Fibroblast of the conjunctiva (primary cell): ENCODE measurements at regions not wholly inside any gene's neighbourhood (a gene's known extent, or its start where the extent isn't known, plus 50 kb on each side); places are given as distances from the start of the nearest gene placed in this dataset.
"Not testable (repeated sequence)": the region's sequence is repeated elsewhere in the genome, so short reads cannot be mapped to it uniquely, and the experiment has no call there.

Experiments
- DNase-seq: peaks from one replicate; pipeline ENCODE4 v3.0.0-alpha.2; 2010; ENCODE audit warnings: low read depth

DNA sequence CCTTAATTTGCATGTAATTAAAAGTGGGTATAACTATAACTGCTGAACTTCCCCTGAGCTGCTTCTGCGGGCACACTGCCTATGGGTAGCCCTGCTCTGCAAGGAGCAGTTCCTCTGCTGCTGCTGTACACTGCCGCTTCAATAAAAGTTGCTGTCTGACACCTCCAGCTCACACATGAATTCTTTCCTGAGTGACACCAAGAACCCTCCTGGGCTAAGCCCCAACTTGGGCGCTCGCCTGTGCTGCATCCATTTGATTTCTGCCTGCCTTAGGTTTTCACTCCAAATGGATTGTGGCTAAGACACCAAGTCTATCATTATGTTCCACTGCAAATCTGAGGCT lies 215.7 kb downstream of the ANAPC1 start:
- no peak for DNase-seq

DNA sequence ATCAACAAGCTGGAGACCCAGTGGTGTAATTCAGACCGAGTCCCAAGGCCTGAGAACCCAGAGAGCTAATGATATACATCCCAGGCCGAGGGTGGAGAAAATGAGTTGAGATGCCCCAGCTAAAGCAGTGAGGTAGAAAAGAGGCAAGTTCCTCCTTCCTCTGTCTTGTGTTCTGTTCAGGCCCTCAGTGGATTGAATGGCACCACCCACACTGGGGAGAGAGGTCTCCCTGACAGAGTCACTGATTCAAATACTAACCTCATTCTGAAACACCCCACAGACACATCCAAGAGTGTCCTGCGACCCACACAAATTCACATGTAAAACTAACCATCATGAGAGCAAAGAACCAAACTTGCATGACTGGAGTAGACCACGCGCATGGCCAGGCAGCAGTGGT lies 215.3 kb downstream of the ANAPC1 start:
- no peak for DNase-seq

DNA sequence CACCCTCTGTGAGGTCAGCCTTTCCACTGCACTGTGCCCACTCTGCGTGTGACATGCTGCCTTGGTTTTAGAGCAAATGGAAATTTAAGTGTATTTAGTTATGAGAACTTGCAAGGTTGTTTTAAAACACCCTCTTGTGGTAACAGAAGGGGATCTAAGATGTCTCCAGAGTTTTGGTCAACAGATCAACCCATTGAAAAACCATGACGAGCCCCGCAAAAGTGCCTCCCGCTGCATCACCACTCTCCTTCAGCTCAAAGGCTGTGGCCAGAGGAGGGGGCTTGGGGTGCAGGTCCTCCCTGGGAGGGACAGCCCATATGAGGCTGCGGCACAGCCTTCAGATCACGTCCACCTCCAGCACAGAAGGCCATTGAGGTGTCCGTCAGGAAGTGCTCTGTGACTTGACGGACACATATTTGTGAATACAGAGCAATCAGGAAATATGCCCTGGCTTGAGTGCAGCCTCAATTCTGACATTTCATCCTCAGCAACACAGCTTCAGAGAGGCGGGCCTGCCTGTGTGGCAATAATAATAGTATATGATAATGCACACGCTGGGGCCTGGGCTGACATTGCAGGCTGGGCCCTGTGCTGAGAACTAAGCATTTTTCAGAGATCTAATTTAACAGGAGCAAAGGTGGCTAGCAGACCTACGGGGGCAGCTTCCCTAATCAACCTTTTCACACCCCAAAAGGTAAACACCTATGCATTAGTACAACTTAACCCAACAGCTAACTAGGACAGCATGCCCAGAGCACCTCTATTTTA lies 213.9 kb downstream of the ANAPC1 start:
- no peak for DNase-seq

DNA sequence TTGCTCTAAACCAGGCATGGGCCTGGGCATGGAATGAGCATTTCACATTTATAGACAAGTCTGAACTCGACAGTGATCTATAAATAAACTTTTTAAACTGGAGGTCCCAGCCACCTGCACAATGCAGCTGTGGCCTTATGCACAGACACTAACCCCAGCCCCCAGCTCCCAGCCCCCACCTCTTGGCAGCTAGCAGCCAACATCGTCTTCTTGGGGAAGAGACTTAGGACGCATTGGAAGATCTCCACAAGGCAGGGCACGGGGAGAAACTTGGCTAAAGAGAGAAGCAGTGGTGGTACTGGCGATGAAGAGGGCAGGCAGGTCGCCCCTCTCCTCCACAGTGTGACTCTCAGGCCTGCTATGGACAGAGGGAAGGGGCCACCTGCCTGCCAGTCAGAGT lies 213.2 kb downstream of the ANAPC1 start:
- no peak for DNase-seq

DNA sequence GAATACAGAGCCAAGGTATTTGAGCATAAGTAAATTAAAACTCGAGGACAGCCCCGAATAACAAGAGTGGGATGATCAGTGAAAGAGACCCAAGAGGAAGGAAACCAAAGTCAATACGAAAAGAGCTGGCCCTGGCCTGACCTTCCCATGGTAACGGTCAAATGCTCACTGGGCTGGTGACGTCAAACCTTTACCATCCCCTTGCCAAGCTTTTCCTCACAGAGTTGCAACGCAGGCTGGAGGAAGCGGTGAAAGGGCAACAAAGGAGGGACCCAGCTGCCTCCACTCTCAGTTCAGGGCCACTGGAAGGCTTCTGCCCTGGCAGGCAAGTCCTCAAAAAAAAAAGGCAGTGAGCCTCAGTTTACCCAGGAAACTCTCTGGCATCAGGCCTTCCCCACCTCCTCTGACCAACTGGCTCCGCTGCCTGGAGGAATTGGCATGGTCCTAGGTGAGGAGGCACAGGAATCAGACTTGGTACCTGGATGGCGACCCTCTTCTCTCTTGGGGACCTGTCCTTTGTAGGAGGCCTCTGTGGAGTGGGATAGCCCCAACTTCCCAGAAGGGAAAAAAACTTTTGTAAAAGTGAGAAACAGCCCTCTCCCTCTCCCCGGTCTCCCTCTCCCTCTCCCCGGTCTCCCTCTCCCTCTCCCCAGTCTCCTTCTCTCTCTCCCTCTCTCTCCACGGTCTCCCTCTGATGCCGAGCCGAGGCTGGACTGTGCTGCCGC lies 212.4 kb downstream of the ANAPC1 start:
- peak; percentile 52 for DNase-seq

DNA sequence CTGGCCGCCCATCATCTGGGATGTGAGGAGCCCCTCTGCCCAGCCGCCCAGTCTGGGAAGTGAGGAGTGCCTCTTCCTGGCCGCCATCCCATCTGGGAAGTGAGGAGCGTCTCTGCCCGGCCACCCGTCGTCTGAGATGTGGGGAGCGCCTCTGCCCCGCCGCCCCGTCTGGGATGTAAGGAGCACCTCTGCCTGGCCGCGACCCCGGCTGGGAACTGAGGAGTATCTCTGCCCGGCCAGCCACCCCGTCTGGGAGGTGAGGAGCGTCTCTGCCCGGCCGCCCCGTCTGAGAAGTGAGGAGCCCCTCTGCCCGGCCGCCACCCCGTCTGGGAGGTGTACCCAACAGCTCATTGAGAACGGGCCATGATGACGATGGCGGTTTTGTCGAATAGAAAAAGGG lies 211.4 kb downstream of the ANAPC1 start:
- not testable (repeated sequence) for DNase-seq

DNA sequence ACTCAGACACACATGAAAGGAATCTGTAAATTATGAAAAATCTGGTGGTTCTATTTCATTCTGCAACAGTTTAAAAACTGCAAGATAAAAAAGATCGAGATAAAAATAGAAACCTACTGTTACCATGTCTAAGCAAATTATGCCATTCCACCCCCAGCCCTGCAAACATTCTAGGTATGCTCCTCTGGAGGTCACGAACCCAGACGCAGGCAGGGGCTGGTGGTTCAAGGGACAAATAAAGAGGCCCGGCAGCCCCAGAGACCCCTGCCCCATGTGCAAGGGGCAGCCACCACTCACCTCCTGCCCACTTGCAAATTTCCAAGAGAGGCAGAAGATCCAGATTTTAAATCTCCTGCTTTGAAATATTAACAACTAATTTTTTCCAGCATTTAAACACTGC lies 210.5 kb downstream of the ANAPC1 start:
- no peak for DNase-seq

DNA sequence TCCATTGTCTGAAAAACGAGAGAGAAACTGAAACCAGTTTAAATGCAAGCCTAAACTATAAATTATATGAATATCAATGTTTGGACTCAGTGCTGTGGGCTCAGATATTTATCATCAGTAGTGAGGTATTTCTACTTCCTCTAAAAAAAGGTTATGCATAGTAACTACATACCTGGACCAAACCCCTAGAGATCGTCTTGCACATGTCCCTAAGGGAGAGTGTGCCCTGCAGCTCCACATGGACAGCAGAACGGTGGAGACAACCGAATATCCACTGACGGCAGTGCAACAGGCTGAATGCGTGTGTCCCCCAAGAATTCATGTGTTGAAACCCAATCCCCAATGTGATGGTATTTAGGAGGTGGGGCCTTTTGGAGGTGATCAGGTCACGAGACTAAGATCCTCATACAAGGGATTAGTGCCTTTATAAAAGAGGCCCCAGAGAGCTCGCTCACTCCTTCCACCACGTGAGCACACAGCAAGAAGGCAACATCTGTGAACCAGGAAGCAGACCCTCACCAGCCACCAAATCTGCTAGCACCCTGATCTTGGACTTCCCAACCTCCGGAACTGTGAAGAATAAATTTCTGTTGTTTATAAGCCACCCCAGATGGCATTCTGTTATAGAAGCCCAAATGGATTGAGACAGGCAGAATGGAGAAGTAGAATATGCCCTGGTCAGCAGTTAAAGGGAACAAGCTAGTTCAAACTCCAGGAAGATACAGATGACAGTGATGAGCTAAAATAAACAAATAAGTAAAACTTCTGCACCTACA lies 208.4 kb downstream of the ANAPC1 start:
- no peak for DNase-seq

DNA sequence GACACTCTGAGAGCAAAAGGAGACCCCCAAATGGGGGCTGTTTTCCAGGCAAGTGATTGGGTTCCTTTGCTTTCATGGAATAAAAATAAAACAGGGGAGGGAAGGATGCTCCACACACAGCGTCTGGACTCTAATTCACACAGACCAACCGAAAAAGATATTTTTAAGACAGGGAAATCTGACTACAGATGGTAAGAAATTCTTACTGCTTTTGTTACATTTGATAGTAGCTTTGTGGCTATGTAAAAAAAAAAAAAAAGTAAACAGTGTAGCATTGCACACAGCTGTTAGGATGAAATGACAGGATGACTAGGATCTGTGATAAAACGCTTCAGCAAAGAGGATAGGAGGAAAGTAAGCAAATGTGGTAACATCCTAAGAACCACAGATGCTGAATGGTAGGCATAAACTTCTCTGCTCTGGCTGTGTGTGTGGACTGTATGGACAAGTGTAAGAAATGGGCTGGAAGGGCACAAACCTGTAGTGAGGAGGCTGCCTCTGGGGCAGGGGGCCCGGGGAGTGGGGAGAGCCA lies 207.6 kb downstream of the ANAPC1 start:
- no peak for DNase-seq

DNA sequence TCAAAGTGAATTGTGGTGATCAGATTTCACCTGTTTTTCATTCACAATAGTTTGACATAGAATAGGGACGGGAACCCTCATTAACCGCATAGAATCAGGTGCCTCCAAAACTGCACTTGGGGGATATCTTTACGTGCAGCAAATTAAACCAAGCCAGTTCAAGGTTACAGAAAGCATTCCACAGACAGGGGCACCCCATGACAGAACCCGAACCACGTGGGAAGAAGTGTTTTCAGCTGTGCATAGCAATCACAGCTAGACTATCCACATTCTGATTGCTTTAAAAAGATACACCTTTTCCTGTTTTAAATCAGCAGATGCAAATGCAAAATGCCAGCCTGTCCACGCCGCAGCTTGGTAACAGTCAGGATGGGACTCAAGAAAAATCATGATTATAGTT lies 205.8 kb downstream of the ANAPC1 start:
- no peak for DNase-seq

DNA sequence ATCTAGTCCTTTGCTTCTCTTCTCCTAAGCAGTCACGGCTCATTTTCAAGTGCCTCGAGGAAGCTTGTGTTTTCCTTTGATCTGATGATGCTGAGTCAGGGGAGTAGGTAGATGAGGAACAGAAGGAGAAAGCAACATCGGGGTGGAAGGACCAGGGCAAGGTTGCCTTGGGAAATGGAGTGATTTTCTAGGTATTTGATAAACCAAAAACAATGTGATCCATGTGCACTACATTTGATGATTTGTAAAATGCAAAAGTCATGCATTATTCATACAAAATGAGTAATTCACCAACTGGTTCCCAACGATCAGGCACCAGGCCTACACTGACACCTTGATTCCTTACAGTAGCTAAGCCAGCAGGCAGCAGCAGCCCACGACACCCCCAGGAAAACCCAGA lies 205.3 kb downstream of the ANAPC1 start:
- DNase-seq, result no peak

DNA sequence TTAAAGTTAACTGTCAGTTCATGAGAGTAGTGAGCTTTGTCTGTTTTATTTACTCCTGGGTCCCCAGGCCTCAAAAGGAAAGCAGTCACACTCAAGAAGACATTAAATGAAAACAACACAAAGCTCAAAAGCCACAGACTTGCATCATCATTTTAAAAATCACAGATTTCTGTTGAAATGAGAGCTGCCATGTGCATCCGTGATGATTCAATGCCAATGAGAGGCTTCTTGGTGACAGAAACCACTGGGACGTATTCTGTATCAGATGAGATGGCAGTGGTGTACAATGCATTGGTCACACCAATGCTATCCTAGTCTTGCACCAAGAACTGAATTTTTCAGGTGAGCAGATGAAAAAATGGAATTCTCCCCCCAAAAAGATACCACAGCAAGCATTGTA lies 204.8 kb downstream of the ANAPC1 start:
- DNase-seq, result no peak

DNA sequence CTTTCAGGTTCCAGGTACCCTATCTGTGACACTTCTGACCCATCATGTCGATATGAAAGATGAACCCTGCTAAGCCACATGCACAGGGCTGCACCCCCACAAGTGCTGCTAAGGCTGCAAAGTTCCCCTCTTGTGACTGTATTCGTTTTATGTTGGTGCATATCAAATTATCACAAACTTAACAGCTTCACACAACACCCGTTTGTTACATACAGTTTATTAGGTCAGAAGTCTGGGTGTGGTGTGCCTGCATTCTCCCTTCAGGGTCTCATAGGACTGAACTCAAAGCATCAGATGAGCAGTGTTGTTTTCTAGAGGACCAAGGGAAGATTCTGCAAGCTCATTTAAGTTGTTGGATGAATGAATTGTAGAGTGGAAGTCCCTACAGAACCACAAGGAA lies 199.4 kb downstream of the ANAPC1 start:
- DNase-seq, result no peak

DNA sequence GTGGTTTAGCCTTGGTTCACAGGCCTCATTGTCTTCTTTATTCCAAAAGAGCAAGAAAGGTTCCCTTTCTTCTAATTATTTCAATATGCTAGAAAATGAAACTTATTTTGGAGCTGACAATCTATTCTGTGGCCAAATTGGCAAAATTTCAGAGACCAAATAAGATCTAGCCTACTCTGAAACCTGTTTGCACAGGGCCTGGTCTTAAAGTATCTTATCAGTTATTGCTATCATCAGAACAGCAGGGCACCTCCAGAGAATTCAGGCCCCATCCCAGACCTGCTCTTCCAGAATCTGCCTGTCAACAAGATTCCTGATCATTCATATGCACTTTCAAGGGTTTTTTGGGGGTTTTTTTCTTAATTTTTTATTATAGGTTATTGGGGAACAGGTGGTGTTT lies 198.7 kb downstream of the ANAPC1 start:
- DNase-seq, result no peak

DNA sequence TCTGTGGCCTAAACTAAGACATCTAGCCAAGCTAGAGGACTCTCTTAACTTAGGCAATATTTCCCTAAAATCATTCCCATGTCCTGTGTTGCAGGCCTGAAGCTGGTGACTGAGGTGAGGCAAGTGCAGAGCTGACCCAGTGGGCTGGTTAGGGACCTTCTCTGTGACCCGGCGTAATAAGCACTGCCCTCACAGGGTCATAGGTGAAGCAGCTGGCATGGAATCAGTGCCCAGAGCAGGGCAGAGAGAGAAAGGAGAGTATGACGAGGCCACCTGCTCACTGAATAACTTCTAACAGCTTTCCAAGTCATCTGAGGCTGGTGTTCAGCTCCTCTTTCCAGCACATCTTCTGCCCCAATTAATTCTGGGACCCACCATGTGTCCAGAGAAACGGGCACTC lies 197.0 kb downstream of the ANAPC1 start:
- DNase-seq, result no peak

DNA sequence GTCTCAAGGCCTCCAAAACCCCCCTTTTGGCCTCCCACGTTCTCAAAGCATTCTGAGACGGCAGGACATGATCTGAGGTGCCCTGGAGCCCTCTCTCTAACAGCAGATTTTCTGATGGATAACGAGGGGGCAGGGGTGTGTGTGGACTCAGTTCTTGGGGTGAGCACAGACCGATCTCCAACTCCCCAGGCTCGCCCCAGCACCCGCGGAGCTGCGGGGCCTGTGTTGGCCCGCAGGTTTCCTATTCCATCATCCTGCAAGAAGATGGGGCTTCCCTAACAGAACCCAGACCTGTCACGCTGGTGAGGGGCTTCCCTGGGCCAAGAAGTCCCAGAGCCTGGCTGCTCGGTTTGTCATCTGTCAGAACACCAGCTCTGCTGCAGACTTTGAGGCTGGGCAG lies 196.1 kb downstream of the ANAPC1 start:
- DNase-seq, result no peak

DNA sequence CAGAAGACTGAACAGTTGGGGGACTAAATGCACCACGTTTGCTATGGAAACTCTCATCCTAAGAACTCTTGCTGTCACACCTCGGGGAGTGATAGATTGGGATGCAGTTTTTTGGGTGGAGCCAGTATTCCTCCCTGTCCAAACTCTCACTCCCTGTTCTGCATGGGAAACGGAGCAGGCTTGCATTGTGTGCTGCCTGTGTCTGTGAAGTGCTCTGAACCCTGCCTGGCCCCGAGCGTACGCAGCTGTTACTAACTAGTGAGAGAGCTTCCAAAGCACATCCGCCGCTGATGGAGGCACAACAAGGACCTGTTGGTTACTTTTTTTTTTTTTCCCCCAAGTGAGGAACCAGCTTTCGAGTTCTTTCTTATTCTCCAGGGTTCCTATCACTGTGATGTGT lies 195.5 kb downstream of the ANAPC1 start:
- DNase-seq, result no peak

DNA sequence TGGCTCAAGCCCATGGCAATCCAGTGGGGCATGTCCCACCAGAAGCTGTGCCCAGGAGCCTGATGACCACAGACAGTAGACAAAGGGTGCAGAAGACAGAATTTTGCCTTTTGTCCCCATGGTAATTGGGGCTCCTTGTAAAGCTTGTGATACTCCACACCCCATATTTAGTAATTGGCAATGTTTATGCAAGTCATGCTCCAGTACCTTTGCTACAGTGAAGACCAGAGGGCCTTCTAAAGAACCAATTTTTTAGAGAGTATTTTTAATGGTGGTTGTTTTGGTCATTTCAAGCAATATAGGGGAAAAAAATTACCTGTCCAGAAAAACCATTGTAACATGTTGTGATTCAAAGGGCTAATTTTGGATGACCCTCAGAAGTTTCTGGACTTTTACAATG lies 194.8 kb downstream of the ANAPC1 start:
- DNase-seq, result no peak

DNA sequence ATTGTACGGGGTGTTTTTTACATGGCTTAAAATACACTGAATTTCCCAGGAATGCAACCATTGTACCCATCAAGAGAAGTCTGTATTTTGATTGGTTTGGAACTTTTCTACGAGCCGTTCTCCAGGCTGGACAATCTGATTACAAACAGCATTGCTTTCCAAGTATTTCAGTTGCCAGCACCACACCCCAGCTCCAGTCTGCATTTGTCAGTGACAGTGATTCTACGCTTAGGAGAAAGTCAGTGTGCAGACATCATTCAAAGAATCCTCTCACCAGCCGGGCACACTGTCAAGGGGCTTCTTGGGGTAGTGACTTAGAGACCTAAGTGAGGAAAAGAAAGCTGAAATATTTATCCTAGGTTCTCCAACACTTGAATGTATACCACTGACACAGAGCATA lies 194.1 kb downstream of the ANAPC1 start:
- DNase-seq, result no peak

DNA sequence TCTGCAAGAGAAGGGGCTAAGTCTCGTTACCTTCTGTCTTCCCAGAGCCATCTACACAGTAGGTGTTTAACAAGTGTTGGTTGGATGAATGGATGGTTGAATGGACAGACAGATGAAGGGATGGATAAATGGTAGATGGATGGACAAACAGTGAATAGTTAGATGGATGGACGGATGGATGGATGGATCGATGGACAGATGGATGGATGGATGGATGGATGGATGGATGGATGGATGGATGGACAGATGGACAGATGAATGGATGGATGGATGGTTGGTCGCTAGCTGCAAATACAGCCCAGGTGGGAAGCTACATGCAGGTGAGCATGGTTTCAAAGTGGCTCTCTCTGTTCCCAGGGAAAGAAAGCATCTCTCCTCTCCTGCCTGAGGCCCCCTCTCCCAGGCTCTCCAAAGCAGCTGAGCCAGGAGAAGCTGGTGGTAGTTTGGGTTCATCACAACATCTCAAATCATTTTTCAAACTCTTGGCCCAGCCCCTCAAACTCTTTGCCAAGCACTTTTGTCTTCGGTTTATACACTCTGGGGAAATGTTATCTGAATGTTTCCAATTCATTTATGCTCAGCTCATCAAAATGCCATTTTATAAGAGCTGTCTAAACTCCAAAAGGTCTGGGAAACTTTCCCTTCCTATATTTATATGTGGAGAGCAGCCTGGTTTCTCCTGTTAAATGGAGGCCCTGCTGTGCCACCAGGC lies 192.7 kb downstream of the ANAPC1 start:
- no peak for DNase-seq

DNA sequence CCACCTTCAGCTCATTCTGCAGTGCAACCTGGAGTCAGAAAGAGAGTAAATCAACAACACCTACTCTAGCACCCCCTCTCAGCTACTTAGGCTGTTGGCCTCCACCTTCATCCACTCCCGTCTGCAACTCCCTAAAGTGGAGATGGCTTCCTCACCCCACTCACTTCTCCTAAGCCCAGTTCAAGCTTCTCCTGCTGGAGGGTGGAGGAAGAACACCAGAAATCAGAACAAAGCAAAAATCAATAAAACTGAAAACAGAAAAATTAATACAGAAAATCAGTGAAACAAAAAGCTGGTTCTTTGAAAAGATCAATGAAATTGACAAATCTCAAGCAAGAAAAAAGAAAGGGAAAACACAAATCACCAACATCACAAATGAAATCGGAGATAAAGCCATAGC lies 191.7 kb downstream of the ANAPC1 start:
- no peak for DNase-seq

DNA sequence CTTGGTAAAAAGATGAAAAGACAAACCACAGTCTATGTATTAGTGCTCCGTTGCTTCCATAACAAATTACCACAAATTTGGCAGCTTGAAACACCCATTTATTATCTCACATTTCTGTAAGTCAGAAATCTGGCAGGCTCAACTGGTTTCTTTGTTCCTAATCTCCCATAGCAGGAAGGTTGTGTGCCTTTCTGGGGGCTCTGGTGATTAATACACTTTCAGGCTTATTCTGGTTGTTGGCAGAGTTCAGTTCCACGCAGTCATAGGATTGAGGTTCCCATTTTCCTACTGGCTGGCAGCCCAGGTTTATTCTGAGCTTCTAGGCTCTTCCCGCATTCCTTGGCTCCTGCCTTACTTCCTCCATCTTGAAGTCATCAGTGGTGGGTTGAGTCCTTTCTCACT lies 189.3 kb downstream of the ANAPC1 start:
- DNase-seq, result peak; percentile 78
